IMR-90 (cell line): ENCODE measurements at regions not wholly inside any gene's neighbourhood (a gene's known extent, or its start where the extent isn't known, plus 50 kb on each side); places are given as distances from the start of the nearest gene placed in this dataset.

ENCODE experiments used
- CTCF ChIP-seq: conservative IDR thresholded peaks from 2 replicates; pipeline ENCODE4 v1.5.1; 2012; ENCODE audit warnings: mild to moderate bottlenecking, low read depth, low read length, improper control_type of control experiment
- MAFK ChIP-seq: IDR thresholded peaks from 2 replicates; pipeline ENCODE4 v1.6.1; 2012; ENCODE audit warnings: low read depth, low read length, improper control_type of control experiment
- MXI1 ChIP-seq: IDR thresholded peaks from 2 replicates; pipeline ENCODE4 v1.6.1; 2012; ENCODE audit warnings: low read depth, mild to moderate bottlenecking, low read length, moderate library complexity, borderline replicate concordance
- NFE2L2 ChIP-seq: fragments of 150-350 bp; IDR thresholded peaks from 2 replicates; pipeline ENCODE4 v1.6.1; 2016; ENCODE audit warnings: low read depth, mild to moderate bottlenecking, low read length
- POLR2A ChIP-seq: IDR thresholded peaks from 2 replicates; pipeline ENCODE4 v1.6.1; 2012; ENCODE audit warnings: mild to moderate bottlenecking, low read depth, low read length
- RAD21 ChIP-seq: IDR thresholded peaks from 2 replicates; pipeline ENCODE4 v1.6.1; 2012; ENCODE audit warnings: low read length, improper control_type of control experiment
- RCOR1 ChIP-seq: IDR thresholded peaks from 2 replicates; pipeline ENCODE4 v1.6.1; 2012; ENCODE audit warnings: mild to moderate bottlenecking, low read length, improper control_type of control experiment; ENCODE audit not compliant: insufficient replicate concordance
- RFX5 ChIP-seq: IDR thresholded peaks from 2 replicates; pipeline ENCODE4 v1.8.0; 2012; ENCODE audit warnings: low read depth, mild to moderate bottlenecking, low read length, moderate library complexity
- SMC3 ChIP-seq: fragments of 150-350 bp; IDR thresholded peaks from 2 replicates; pipeline ENCODE4 v1.6.1; 2016; ENCODE audit warnings: low read depth, mild to moderate bottlenecking, antibody characterized with exemption, low read length, moderate library complexity

- TF ChIP-seq CTCF, result no peak
- TF ChIP-seq RCOR1, result no peak
- no peak for TF ChIP-seq POLR2A
- TF ChIP-seq RFX5, result no peak
- no peak for TF ChIP-seq MXI1
- no peak for TF ChIP-seq RAD21
- no peak for TF ChIP-seq NFE2L2
- TF ChIP-seq SMC3, result no peak
- no peak for TF ChIP-seq MAFK
Measured at GRCh38 chr2:52936029-52936428, 831.6 kb upstream of the CHAC2 start.
